A549 (cell line): ENCODE measurements at regions not wholly inside any gene's neighbourhood (a gene's known extent, or its start where the extent isn't known, plus 50 kb on each side); places are given as distances from the start of the nearest gene placed in this dataset.
A peak's percentile ranks its signal among the peaks of the same experiment; 100 is the strongest.

Experiments
- ATAC-seq, 2 experiments: fragments of 200-7000 bp in 1 of 2; fragments of >200 bp in 1 of 2; cut with Nextera tagmentation in 1 of 2; cut with Tn5 transposase in 1 of 2; 3 replicates each; pipeline versions ENCODE4 v1.8.0 to v1.9.1; 2018 to 2020; ENCODE audit warnings: mild to moderate bottlenecking in 1 of 2, moderate library complexity in 1 of 2
- CTCF ChIA-PET: fragments of 300-600 bp; sonication (Branson Sonifier 250); formaldehyde crosslinking; extraction: SDS; loops from one replicate; lab custom pipeline; 2021; ENCODE audit warnings: antibody characterized with exemption, inconsistent platforms; lab: Yijun Ruan, JAX
- POLR2A ChIA-PET: fragments of 350-600 bp; formaldehyde crosslinking; extraction: SDS; loops from one replicate; lab custom pipeline; 2021; ENCODE audit warnings: antibody characterized with exemption, inconsistent platforms; lab: Yijun Ruan, JAX
- DNase-seq, 2 experiments: peaks; one replicate each; pipeline versions ENCODE4 v3.0.0 to v3.0.0-alpha.2; 2011 to 2016; ENCODE audit warnings: low read depth in 1 of 2, low spot score in 1 of 2
- FAIRE-seq: peaks from 2 replicates; lab custom pipeline; 2011; peaks lifted over from hg19 to GRCh38; lab: Jason Lieb, UNC
- H3K27ac ChIP-seq, 2 experiments: fragments of >200 bp; sonication (Bioruptor Twin); formaldehyde crosslinking; 3 replicates each; pipeline ENCODE4 v1.5.1; 2016 to 2017
- H3K4me1 ChIP-seq: fragments of >200 bp; sonication (Bioruptor Twin); formaldehyde crosslinking; 3 replicates; pipeline ENCODE4 v1.6.1; 2016
- H3K4me2 ChIP-seq: fragments of >200 bp; sonication (Bioruptor Twin); formaldehyde crosslinking; 3 replicates; pipeline ENCODE4 v1.6.1; 2016
- H3K4me3 ChIP-seq: fragments of >200 bp; sonication (Bioruptor Twin); formaldehyde crosslinking; 3 replicates; pipeline ENCODE4 v1.5.1; 2016
- H3K9me3 ChIP-seq: fragments of >200 bp; sonication (Bioruptor Twin); formaldehyde crosslinking; 3 replicates; pipeline ENCODE4 v1.6.1; 2016
- ATOH8 ChIP-seq: fragments of 250-450 bp; sonication (Bioruptor Pico); IDR thresholded peaks from 2 replicates; pipeline ENCODE4 v1.5.0; 2020; ENCODE audit warnings: low read depth, mild to moderate bottlenecking, moderate library complexity
- CHD4 ChIP-seq: fragments of 200-600 bp; sonication (generic); IDR thresholded peaks from 2 replicates; pipeline ENCODE4 v1.6.1; 2016; ENCODE audit warnings: antibody characterized with exemption, mild to moderate bottlenecking, borderline replicate concordance
- ESRRA ChIP-seq: fragments of 150-350 bp; IDR thresholded peaks from 2 replicates; pipeline ENCODE4 v1.6.1; 2014; ENCODE audit warnings: mild to moderate bottlenecking, low read length, borderline replicate concordance
- HDAC2 ChIP-seq: fragments of 200-600 bp; sonication (generic); IDR thresholded peaks from 2 replicates; pipeline ENCODE4 v1.6.1; 2016
- HEYL ChIP-seq: fragments of 250-450 bp; sonication (Bioruptor Pico); IDR thresholded peaks from 2 replicates; pipeline ENCODE4 v1.8.0; 2021; ENCODE audit warnings: mild to moderate bottlenecking, moderate library complexity
- HOXB5 ChIP-seq: fragments of 250-450 bp; sonication (Bioruptor Pico); IDR thresholded peaks from 2 replicates; pipeline ENCODE4 v1.5.0; 2020; ENCODE audit warnings: mild to moderate bottlenecking, moderate library complexity
- JUNB ChIP-seq: fragments of >200 bp; sonication (Bioruptor Twin); formaldehyde crosslinking; IDR thresholded peaks from 2 replicates; pipeline ENCODE4 v1.6.1; 2016
- MAFK ChIP-seq: fragments of 450-650 bp; IDR thresholded peaks from 2 replicates; pipeline ENCODE4 v1.6.1; 2014; ENCODE audit not compliant: partially characterized antibody
- MYC ChIP-seq: IDR thresholded peaks from 2 replicates; pipeline ENCODE4 v1.6.1; 2012; ENCODE audit warnings: mild to moderate bottlenecking, inconsistent platforms, low read length, improper control_type of control experiment, borderline replicate concordance
- NFE2L2 ChIP-seq: fragments of 150-350 bp; conservative IDR thresholded peaks from 2 replicates; pipeline ENCODE4 v1.6.1; 2014; ENCODE audit warnings: low read length
- REST ChIP-seq: fragments of 200-600 bp; sonication (generic); IDR thresholded peaks from 2 replicates; pipeline ENCODE4 v1.6.1; 2016; ENCODE audit warnings: antibody characterized with exemption, mild to moderate bottlenecking, moderate library complexity
- SMC3 ChIP-seq: fragments of >200 bp; sonication (Bioruptor Twin); formaldehyde crosslinking; IDR thresholded peaks from 3 replicates; pipeline ENCODE4 v1.6.1; 2018; ENCODE audit warnings: inconsistent platforms
- ZC3H11A ChIP-seq: fragments of 450-650 bp; IDR thresholded peaks from 2 replicates; pipeline ENCODE4 v1.6.1; 2014; ENCODE audit warnings: antibody characterized with exemption, mild to moderate bottlenecking
- WGBS: methylation state at CpG from one replicate; pipeline ENCODE4 v1.1.6; 2017; ENCODE audit errors: missing lambda C conversion rate; 5-methylcytosine and 5-hydroxymethylcytosine counted together
- TF ChIP-seq, protein P1 (sequence below): IDR thresholded peaks from 2 replicates; pipeline ENCODE4 v1.6.1; 2012
- TF ChIP-seq, protein P2 (sequence below): fragments of 250-450 bp; sonication (Bioruptor Pico); IDR thresholded peaks from 2 replicates; pipeline ENCODE4 v1.5.0; 2021; ENCODE audit warnings: mild to moderate bottlenecking, moderate library complexity, borderline replicate concordance
- TF ChIP-seq, protein P3 (sequence below): fragments of >200 bp; sonication (Bioruptor Twin); formaldehyde crosslinking; IDR thresholded peaks from 2 replicates; pipeline ENCODE4 v1.6.1; 2016

GRCh38 chr16:9415545-9415944 is 324.1 kb downstream of the HAPSTR1 start:
- POLR2A ChIA-PET: no interaction called here
- WGBS: 7% methylated on average over 4 of the region's 4 CpGs
- FAIRE-seq: no peak
- H3K4me1 ChIP-seq: no peaks in the 10 kb centered on the region
- CTCF ChIA-PET: no interaction called here
- no peaks in the 10 kb centered on the region for H3K9me3 ChIP-seq
- DNase-seq: no peak
- no peak for ATAC-seq
- H3K4me3 ChIP-seq: no peak overlapping the region
- H3K27ac ChIP-seq: no peak overlapping the region
- TF ChIP-seq CHD4 (no peak), MAFK (no peak), HEYL (CRISPR knock-in tag) (no peak), ESRRA (no peak), HOXB5 (CRISPR knock-in tag) (no peak), MYC (no peak), ZC3H11A (no peak)
- TF ChIP-seq, protein P1, sequence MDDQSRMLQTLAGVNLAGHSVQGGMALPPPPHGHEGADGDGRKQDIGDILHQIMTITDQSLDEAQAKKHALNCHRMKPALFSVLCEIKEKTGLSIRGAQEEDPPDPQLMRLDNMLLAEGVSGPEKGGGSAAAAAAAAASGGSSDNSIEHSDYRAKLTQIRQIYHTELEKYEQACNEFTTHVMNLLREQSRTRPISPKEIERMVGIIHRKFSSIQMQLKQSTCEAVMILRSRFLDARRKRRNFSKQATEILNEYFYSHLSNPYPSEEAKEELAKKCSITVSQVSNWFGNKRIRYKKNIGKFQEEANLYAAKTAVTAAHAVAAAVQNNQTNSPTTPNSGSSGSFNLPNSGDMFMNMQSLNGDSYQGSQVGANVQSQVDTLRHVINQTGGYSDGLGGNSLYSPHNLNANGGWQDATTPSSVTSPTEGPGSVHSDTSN: no peak
- TF ChIP-seq, protein P2, sequence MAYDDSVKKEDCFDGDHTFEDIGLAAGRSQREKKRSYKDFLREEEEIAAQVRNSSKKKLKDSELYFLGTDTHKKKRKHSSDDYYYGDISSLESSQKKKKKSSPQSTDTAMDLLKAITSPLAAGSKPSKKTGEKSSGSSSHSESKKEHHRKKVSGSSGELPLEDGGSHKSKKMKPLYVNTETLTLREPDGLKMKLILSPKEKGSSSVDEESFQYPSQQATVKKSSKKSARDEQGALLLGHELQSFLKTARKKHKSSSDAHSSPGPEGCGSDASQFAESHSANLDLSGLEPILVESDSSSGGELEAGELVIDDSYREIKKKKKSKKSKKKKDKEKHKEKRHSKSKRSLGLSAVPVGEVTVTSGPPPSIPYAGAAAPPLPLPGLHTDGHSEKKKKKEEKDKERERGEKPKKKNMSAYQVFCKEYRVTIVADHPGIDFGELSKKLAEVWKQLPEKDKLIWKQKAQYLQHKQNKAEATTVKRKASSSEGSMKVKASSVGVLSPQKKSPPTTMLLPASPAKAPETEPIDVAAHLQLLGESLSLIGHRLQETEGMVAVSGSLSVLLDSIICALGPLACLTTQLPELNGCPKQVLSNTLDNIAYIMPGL: no peak
- no peak overlapping the region for H3K4me2 ChIP-seq

- no peak for ATAC-seq
- no peaks in the 10 kb centered on the region for H3K9me3 ChIP-seq
Measured at GRCh38 chr16:9417898-9418297, 326.5 kb downstream of the HAPSTR1 start.

DNA sequence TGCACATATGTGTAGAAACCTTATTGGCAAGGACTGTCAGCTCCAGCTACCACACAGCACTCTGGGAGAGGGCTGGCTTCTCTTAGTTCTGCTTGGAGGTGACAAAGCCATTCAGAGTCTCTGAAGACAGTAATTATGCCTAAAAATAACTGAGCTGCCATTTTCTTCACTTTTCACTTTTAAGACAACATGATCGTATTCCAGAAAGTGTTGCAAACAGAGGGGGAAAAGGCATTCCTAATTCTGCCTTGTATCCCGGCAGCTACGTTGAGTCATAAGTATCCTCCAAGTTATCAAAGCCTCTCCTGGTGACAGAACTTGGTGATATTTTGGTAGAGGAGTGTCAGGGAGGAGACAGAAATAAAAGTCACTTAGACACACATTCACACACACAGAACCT is 327.7 kb downstream of the HAPSTR1 start:
- CTCF ChIA-PET: no interaction called here
- no peaks in the 10 kb centered on the region for H3K9me3 ChIP-seq
- no peak for ATAC-seq
- H3K27ac ChIP-seq: no peak overlapping the region
- H3K4me2 ChIP-seq: no peak overlapping the region
- TF ChIP-seq ATOH8 (CRISPR knock-in tag) (no peak), JUNB (no peak), HEYL (CRISPR knock-in tag) (no peak), ESRRA (no peak), HDAC2 (no peak), MYC (no peak), REST (no peak), MAFK (no peak)
- TF ChIP-seq, protein P3, sequence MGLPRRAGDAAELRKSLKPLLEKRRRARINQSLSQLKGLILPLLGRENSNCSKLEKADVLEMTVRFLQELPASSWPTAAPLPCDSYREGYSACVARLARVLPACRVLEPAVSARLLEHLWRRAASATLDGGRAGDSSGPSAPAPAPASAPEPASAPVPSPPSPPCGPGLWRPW: no peak
- TF ChIP-seq, all 56 proteins: peak for 0
- WGBS: 0% methylated on average over 3 of the region's 3 CpGs
- DNase-seq (no peak), FAIRE-seq (no peak)
- Histone ChIP-seq H3K4me3 (no peak overlapping the region), H3K4me1 (no peaks in the 10 kb centered on the region)
- POLR2A ChIA-PET: no interaction called here

More at GRCh38 chr16:9417898-9418297, 326.5 kb downstream of the HAPSTR1 start:
- TF ChIP-seq SMC3: no peak
- no peak for TF ChIP-seq HOXB5 (CRISPR knock-in tag)
- TF ChIP-seq MYC: no peak
- TF ChIP-seq NFE2L2: no peak
- TF ChIP-seq MAFK: peak; percentile 36
- TF ChIP-seq, all 56 proteins: peak for 1
- CTCF ChIA-PET: no interaction called here
- Histone ChIP-seq H3K4me2 (no peak overlapping the region), H3K27ac (no peak overlapping the region), H3K4me1 (no peaks in the 10 kb centered on the region), H3K4me3 (no peak overlapping the region)
- DNase-seq: no peak
- FAIRE-seq: no peak
- POLR2A ChIA-PET: no interaction called here
- 34% methylated on average over 2 of the region's 2 CpGs for WGBS
